HCT116 (cell line): ENCODE measurements at regions not wholly inside any gene's neighbourhood (a gene's known extent, or its start where the extent isn't known, plus 50 kb on each side); places are given as distances from the start of the nearest gene placed in this dataset.

Source experiments
- CTCF ChIP-seq, 3 experiments: fragments of 200-600 bp in 1 of 3; sonication (generic) in 1 of 3; IDR thresholded peaks in 2 of 3; conservative IDR thresholded peaks in 1 of 3; 2 replicates each; pipeline ENCODE4 v1.5.1; 2012 to 2017; ENCODE audit warnings: low read depth in 2 of 3, low read length in 2 of 3, antibody characterized with exemption in 1 of 3, borderline replicate concordance in 1 of 3, control low read depth in 1 of 3, mild to moderate bottlenecking in 1 of 3, mixed read lengths in 1 of 3, mixed run types in 1 of 3, moderate library complexity in 1 of 3; ENCODE audit not compliant: insufficient read depth in 1 of 3
- POLR2A ChIP-seq: IDR thresholded peaks from 2 replicates; pipeline ENCODE4 v1.7.0; 2011; ENCODE audit warnings: borderline replicate concordance; ENCODE audit not compliant: insufficient read depth, insufficient read length; ENCODE audit errors: extremely low read depth
- POLR2AphosphoS5 ChIP-seq: IDR thresholded peaks from 2 replicates; pipeline ENCODE4 v1.6.1; 2011; ENCODE audit warnings: mild to moderate bottlenecking, low read depth, low read length, moderate library complexity
- RAD21 ChIP-seq: IDR thresholded peaks from 2 replicates; pipeline ENCODE4 v1.6.1; 2012; ENCODE audit warnings: low read depth, mild to moderate bottlenecking
- TF ChIP-seq, protein P1 (sequence below): IDR thresholded peaks from 2 replicates; pipeline ENCODE4 v1.6.1; 2012; ENCODE audit warnings: low read depth

DNA sequence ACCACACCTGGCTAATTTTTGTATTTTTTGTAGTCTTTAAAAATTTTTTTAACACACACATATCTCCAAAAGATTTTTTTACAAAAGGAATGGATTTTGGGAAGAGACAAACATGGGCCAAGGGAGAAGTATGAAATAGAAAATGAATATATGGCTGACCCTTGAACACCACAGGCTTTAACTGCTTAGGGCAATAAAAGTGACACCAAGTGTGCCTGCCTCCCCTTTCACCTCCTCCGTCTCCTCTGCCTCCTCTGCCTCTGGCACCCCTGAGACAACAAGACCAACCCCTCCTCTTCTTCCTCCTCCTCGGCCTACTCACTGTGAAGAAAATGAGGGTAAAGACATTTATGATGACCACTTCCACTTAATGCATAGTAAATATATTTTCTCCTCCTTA, 483.9 kb downstream of the KDM4C start:
- TF ChIP-seq POLR2AphosphoS5 (no peak), POLR2A (no peak), CTCF (IDR thresholded peaks at IDR 0.05 in 2 of 3, conservative IDR thresholded peaks at IDR 0.05 in 1 of 3; ENCODE audit: borderline replicate concordance in 1 of 3, insufficient read depth in 1 of 3, low read depth in 2 of 3, low read length in 2 of 3) (no peak), RAD21 (no peak)
- TF ChIP-seq, protein P1, sequence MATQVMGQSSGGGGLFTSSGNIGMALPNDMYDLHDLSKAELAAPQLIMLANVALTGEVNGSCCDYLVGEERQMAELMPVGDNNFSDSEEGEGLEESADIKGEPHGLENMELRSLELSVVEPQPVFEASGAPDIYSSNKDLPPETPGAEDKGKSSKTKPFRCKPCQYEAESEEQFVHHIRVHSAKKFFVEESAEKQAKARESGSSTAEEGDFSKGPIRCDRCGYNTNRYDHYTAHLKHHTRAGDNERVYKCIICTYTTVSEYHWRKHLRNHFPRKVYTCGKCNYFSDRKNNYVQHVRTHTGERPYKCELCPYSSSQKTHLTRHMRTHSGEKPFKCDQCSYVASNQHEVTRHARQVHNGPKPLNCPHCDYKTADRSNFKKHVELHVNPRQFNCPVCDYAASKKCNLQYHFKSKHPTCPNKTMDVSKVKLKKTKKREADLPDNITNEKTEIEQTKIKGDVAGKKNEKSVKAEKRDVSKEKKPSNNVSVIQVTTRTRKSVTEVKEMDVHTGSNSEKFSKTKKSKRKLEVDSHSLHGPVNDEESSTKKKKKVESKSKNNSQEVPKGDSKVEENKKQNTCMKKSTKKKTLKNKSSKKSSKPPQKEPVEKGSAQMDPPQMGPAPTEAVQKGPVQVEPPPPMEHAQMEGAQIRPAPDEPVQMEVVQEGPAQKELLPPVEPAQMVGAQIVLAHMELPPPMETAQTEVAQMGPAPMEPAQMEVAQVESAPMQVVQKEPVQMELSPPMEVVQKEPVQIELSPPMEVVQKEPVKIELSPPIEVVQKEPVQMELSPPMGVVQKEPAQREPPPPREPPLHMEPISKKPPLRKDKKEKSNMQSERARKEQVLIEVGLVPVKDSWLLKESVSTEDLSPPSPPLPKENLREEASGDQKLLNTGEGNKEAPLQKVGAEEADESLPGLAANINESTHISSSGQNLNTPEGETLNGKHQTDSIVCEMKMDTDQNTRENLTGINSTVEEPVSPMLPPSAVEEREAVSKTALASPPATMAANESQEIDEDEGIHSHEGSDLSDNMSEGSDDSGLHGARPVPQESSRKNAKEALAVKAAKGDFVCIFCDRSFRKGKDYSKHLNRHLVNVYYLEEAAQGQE, result no peak
